Uterus (tissue), 3 donors: ENCODE measurements at regions not wholly inside any gene's neighbourhood (a gene's known extent, or its start where the extent isn't known, plus 50 kb on each side); places are given as distances from the start of the nearest gene placed in this dataset.

ENCODE experiments used
- DNase-seq, 2 donors: peaks; one replicate each; pipeline ENCODE4 v3.0.0-alpha.2; 2019 to 2020
- H3K27ac ChIP-seq, 2 donors: fragments of 200-600 bp; sonication (generic); 1 replicate in 1 of 2; 2 replicates in 1 of 2; pipeline ENCODE4 v1.5.1; 2016 to 2018
- H3K27me3 ChIP-seq, 2 donors: fragments of 200-600 bp; sonication (generic); one replicate each; pipeline ENCODE4 v1.5.1; 2018 to 2019; ENCODE audit warnings: control low read depth in 1 of 2
- H3K36me3 ChIP-seq, 2 donors: fragments of 200-600 bp; sonication (generic); one replicate each; pipeline ENCODE4 v1.5.1; 2019; ENCODE audit warnings: control low read depth in 1 of 2
- H3K4me1 ChIP-seq, 2 donors: fragments of 200-600 bp; sonication (generic); one replicate each; pipeline ENCODE4 v1.5.1; 2018 to 2019; ENCODE audit warnings: control low read depth in 1 of 2
- H3K4me3 ChIP-seq, 2 donors: fragments of 200-600 bp; sonication (generic); 1 replicate in 1 of 2; 2 replicates in 1 of 2; pipeline ENCODE4 v1.5.1; 2018 to 2019; ENCODE audit warnings: mild to moderate bottlenecking in 1 of 2
- H3K9me3 ChIP-seq, 2 donors: fragments of 200-600 bp; sonication (generic); one replicate each; pipeline ENCODE4 v1.5.1; 2019; ENCODE audit warnings: control low read depth in 1 of 2
- POLR2A ChIP-seq, 2 donors: fragments of 450-650 bp; IDR thresholded peaks; one replicate each; pipeline ENCODE4 v1.6.1; 2016; ENCODE audit warnings: antibody characterized with exemption in 2 of 2, mild to moderate bottlenecking in 1 of 2, moderate library complexity in 1 of 2
- intact Hi-C: fragments of 100-400 bp; cut with DNase I; formaldehyde crosslinking; loops from one replicate; pipeline ENCODE4 v1.15.1; 2023; ENCODE audit warnings: low total_unique reads
- TF ChIP-seq, protein P1 (sequence below), 4 experiments: fragments of 200-600 bp in 2 of 4; fragments of 450-650 bp in 2 of 4; sonication (generic) in 2 of 4; IDR thresholded peaks; one replicate each; pipeline ENCODE4 v1.5.1; 2016 to 2019; ENCODE audit warnings: antibody characterized with exemption in 4 of 4, mild to moderate bottlenecking in 2 of 4, moderate library complexity in 1 of 4
- donor health status: DM: yes; HTN: yes; CAD: no.

DNA sequence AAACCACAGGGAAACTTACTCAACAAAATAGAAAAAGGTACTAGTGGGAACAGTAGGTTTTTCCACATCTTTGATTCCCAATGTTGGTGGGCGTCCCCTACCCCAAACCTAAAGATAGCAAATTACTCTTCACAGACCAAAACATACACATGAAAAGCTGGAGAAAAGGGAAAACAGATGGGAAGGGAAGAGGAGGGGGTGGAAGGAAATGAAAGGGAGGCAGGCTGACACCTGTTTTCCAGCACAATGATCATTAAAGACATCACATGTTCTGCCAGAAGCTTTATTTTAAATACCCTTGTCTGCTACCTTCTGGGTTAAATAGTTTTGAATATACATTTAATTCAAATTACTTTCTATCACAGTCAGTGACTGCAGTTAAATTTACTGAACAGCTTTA is 1617.9 kb upstream of the SEL1L start:
- Histone ChIP-seq H3K27ac (no peak overlapping the region), H3K36me3 (no peaks in the 10 kb centered on the region), H3K9me3 (no peaks in the 10 kb centered on the region), H3K27me3 (no peaks in the 10 kb centered on the region), H3K4me1 (no peaks in the 10 kb centered on the region), H3K4me3 (no peak overlapping the region)
- TF ChIP-seq, protein P1, sequence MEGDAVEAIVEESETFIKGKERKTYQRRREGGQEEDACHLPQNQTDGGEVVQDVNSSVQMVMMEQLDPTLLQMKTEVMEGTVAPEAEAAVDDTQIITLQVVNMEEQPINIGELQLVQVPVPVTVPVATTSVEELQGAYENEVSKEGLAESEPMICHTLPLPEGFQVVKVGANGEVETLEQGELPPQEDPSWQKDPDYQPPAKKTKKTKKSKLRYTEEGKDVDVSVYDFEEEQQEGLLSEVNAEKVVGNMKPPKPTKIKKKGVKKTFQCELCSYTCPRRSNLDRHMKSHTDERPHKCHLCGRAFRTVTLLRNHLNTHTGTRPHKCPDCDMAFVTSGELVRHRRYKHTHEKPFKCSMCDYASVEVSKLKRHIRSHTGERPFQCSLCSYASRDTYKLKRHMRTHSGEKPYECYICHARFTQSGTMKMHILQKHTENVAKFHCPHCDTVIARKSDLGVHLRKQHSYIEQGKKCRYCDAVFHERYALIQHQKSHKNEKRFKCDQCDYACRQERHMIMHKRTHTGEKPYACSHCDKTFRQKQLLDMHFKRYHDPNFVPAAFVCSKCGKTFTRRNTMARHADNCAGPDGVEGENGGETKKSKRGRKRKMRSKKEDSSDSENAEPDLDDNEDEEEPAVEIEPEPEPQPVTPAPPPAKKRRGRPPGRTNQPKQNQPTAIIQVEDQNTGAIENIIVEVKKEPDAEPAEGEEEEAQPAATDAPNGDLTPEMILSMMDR (IDR thresholded peaks at IDR 0.05) = no peak
- TF ChIP-seq POLR2A (IDR thresholded peaks at IDR 0.05) = no peak
- no peak for DNase-seq
- intact Hi-C loops = no loop called here

GRCh38 chr14:83153081-83153480 is 1619.4 kb upstream of the SEL1L start:
- TF ChIP-seq, protein P1 (IDR thresholded peaks at IDR 0.05) = no peak
- intact Hi-C loops = no loop called here
- DNase-seq = no peak

DNA sequence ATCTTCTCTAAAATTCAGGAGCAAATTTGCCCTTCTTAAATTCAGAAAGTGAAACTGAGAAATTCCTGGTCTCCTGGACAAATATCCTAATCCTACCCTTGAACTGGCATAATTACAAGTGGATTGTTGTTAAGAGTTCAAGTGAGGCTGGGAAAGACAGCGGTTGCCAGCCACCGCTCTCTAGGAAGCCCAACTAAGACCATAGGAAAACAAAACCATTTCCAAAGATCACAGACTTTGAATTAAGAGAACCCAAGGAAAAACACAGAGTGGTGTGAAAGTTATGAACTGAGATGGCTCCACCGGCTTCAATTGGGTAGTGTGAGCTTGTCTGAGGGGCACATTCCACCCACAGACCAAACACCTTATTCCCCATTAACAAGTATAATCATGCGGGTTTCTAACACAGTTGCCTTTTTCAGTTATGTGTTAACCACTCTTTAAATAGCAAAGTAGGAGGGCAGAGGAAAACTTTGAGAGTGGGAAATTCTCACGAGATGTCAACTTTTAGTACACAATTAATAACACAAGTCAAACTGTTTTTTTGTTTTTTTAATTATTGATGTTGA is 1628.8 kb upstream of the SEL1L start:
- intact Hi-C loops = no loop called here
- Histone ChIP-seq H3K9me3 (no peaks in the 10 kb centered on the region), H3K27me3 (no peaks in the 10 kb centered on the region), H3K4me1 (no peaks in the 10 kb centered on the region), H3K27ac (no peak overlapping the region), H3K36me3 (no peaks in the 10 kb centered on the region), H3K4me3 (no peak overlapping the region)
- DNase-seq = no peak
- TF ChIP-seq POLR2A (IDR thresholded peaks at IDR 0.05) = no peak
- TF ChIP-seq, protein P1 (IDR thresholded peaks at IDR 0.05) = no peak

More at GRCh38 chr14:83153081-83153480, 1619.4 kb upstream of the SEL1L start:
- Histone ChIP-seq H3K4me3 (no peak overlapping the region), H3K4me1 (no peaks in the 10 kb centered on the region), H3K36me3 (no peaks in the 10 kb centered on the region), H3K9me3 (no peaks in the 10 kb centered on the region), H3K27me3 (no peaks in the 10 kb centered on the region), H3K27ac (no peak overlapping the region)

GRCh38 chr14:83163016-83163415 is 1629.4 kb upstream of the SEL1L start:
- no peak for DNase-seq
- Histone ChIP-seq H3K4me1 (no peaks in the 10 kb centered on the region), H3K36me3 (no peaks in the 10 kb centered on the region), H3K27me3 (no peaks in the 10 kb centered on the region), H3K9me3 (no peaks in the 10 kb centered on the region), H3K27ac (no peak overlapping the region), H3K4me3 (no peak overlapping the region)
- intact Hi-C loops = no loop called here
- TF ChIP-seq POLR2A (IDR thresholded peaks at IDR 0.05) = no peak
- TF ChIP-seq, protein P1 (IDR thresholded peaks at IDR 0.05) = no peak

DNA sequence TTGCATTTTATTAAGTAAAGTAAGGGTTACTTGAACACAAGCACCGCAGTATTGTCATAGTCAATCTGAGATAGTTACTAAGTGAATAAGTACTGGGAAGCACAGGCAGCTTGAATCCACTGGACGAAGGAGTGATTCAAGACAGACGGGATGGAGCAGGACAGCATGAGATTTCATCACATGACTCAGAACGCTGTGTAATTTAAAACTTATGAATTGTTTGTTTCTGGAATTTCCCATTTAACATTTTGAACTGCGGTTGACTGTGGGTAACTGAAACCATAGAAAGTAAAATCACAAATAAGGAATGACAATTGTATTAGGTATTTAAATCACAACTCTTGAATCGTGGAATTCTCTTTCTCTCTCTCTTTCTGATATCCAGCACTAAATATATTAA is 1630.4 kb upstream of the SEL1L start:
- Histone ChIP-seq H3K27ac (no peak overlapping the region), H3K27me3 (no peaks in the 10 kb centered on the region), H3K36me3 (no peaks in the 10 kb centered on the region), H3K4me3 (no peak overlapping the region), H3K4me1 (no peaks in the 10 kb centered on the region), H3K9me3 (no peaks in the 10 kb centered on the region)
- no peak for DNase-seq
- TF ChIP-seq, protein P1 (IDR thresholded peaks at IDR 0.05) = no peak
- no peak for TF ChIP-seq POLR2A (IDR thresholded peaks at IDR 0.05)
- intact Hi-C loops = no loop called here
